ENCODE measurements at regions not wholly inside any gene's neighbourhood (a gene's known extent, or its start where the extent isn't known, plus 50 kb on each side); places are given as distances from the start of the nearest gene placed in this dataset.

DNA sequence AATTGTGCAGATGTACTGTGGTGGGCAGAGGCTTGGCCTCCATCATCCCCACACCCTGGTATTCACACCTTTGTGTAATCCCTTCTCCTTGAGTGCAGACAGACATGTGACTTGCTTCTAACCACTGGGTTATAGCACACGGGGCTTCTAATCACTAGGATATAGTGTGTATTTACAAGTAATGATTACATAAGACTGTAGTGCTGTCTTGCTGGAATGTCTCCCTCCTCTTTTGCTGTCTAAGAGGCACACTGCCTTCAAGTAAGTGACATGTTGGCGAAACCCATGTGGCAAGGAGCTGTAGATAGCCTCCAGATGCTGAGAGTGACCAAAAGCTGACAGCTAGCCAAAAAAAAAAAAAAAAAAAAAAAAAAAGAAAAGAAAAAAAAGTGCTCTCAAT, 542.7 kb upstream of the MDFIC2 start:
- TF ChIP-seq, protein P1, sequence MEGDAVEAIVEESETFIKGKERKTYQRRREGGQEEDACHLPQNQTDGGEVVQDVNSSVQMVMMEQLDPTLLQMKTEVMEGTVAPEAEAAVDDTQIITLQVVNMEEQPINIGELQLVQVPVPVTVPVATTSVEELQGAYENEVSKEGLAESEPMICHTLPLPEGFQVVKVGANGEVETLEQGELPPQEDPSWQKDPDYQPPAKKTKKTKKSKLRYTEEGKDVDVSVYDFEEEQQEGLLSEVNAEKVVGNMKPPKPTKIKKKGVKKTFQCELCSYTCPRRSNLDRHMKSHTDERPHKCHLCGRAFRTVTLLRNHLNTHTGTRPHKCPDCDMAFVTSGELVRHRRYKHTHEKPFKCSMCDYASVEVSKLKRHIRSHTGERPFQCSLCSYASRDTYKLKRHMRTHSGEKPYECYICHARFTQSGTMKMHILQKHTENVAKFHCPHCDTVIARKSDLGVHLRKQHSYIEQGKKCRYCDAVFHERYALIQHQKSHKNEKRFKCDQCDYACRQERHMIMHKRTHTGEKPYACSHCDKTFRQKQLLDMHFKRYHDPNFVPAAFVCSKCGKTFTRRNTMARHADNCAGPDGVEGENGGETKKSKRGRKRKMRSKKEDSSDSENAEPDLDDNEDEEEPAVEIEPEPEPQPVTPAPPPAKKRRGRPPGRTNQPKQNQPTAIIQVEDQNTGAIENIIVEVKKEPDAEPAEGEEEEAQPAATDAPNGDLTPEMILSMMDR (IDR thresholded peaks at IDR 0.05; ENCODE audit: extremely low read depth in 1 of 2, insufficient read depth in 1 of 2, low read depth in 1 of 2, low read length in 2 of 2) = no peak
- no peak for TF ChIP-seq POLR2AphosphoS5 (IDR thresholded peaks at IDR 0.05; ENCODE audit: insufficient read depth, low read depth, low read length)

Data from endothelial cell of umbilical vein (primary cell).